CD14-positive monocyte (primary cell): ENCODE measurements at regions not wholly inside any gene's neighbourhood (a gene's known extent, or its start where the extent isn't known, plus 50 kb on each side); places are given as distances from the start of the nearest gene placed in this dataset.

Source experiments
- DNase-seq, 3 donors: peaks; one replicate each; pipeline ENCODE4 v3.0.0-alpha.2; 2011 to 2022
- H2AFZ ChIP-seq: 2 replicates; pipeline ENCODE4 v1.6.0; 2012; ENCODE audit warnings: mild to moderate bottlenecking, low read depth, low read length, inconsistent platforms; ENCODE audit not compliant: insufficient read depth, poor library complexity, severe bottlenecking
- H3K27ac ChIP-seq, 2 donors: 1 replicate in 1 of 2; 2 replicates in 1 of 2; pipeline ENCODE4 v1.5.1; 2012 to 2013; ENCODE audit warnings: low read length in 2 of 2, control low read depth in 1 of 2, inconsistent platforms in 1 of 2, low read depth in 1 of 2, mild to moderate bottlenecking in 1 of 2
- H3K27me3 ChIP-seq, 2 donors: one replicate each; pipeline versions ENCODE4 v1.6.0 to v1.6.1; 2011 to 2013; ENCODE audit warnings: low read length in 2 of 2; ENCODE audit not compliant: control insufficient read depth in 2 of 2, insufficient read depth in 2 of 2
- H3K36me3 ChIP-seq, 2 donors: replicated peaks in 1 of 2; 1 replicate in 1 of 2; 2 replicates in 1 of 2; pipeline versions ENCODE4 v1.5.1 to v1.6.1; 2012 to 2013; ENCODE audit warnings: low read length in 2 of 2, control low read depth in 1 of 2, inconsistent platforms in 1 of 2, mild to moderate bottlenecking in 1 of 2; ENCODE audit not compliant: insufficient read depth in 2 of 2, control insufficient read depth in 1 of 2
- H3K4me1 ChIP-seq, 2 donors: 1 replicate in 1 of 2; 2 replicates in 1 of 2; pipeline versions ENCODE4 v1.5.1 to v1.6.1; 2012 to 2013; ENCODE audit warnings: low read length in 2 of 2, control low read depth in 1 of 2, inconsistent platforms in 1 of 2, mild to moderate bottlenecking in 1 of 2, moderate library complexity in 1 of 2; ENCODE audit not compliant: insufficient read depth in 2 of 2, control insufficient read depth in 1 of 2
- H3K4me2 ChIP-seq: replicated peaks from 2 replicates; pipeline ENCODE3; 2012; ENCODE audit warnings: low read length, moderate library complexity, mild to moderate bottlenecking; ENCODE audit not compliant: poor library complexity, severe bottlenecking; ENCODE audit errors: extremely low read depth
- H3K4me3 ChIP-seq, 3 experiments: fragments of 200-600 bp in 1 of 3; sonication (generic) in 1 of 3; replicated peaks in 1 of 3; 1 replicate in 2 of 3; 2 replicates in 1 of 3; pipeline ENCODE4 v1.5.1; 2011 to 2013; ENCODE audit warnings: low read length in 3 of 3, mild to moderate bottlenecking in 3 of 3, control low read depth in 2 of 3, low read depth in 2 of 3, inconsistent platforms in 1 of 3, moderate library complexity in 1 of 3
- H3K79me2 ChIP-seq: 2 replicates; pipeline ENCODE4 v1.6.0; 2012; ENCODE audit warnings: mild to moderate bottlenecking, control low read depth, inconsistent platforms, low read length, moderate library complexity; ENCODE audit not compliant: insufficient read depth
- H3K9ac ChIP-seq: 2 replicates; pipeline ENCODE4 v1.6.0; 2017; ENCODE audit warnings: low read length, mild to moderate bottlenecking; ENCODE audit not compliant: insufficient read depth, poor library complexity, severe bottlenecking
- H3K9me3 ChIP-seq, 2 donors: replicated peaks in 1 of 2; 1 replicate in 1 of 2; 2 replicates in 1 of 2; pipeline versions ENCODE4 v1.5.1 to v1.6.1; 2012 to 2013; ENCODE audit warnings: low read length in 2 of 2, control low read depth in 1 of 2; ENCODE audit not compliant: control insufficient read depth in 1 of 2, insufficient read depth in 1 of 2
- H4K20me1 ChIP-seq: 2 replicates; pipeline ENCODE4 v1.6.0; 2012; ENCODE audit warnings: mild to moderate bottlenecking, low read length, control low read depth, moderate library complexity; ENCODE audit not compliant: insufficient read depth
- H3K27ac Mint-ChIP-seq, 7 donors: one replicate each; pipeline ENCODE4 v1.8.0; 2020; ENCODE audit warnings: mild to moderate bottlenecking in 7 of 7, mixed read lengths in 7 of 7, moderate library complexity in 6 of 7, inconsistent platforms in 2 of 7
- H3K27me3 Mint-ChIP-seq, 3 donors: one replicate each; pipeline ENCODE4 v1.8.0; 2021 to 2022; ENCODE audit warnings: low read depth in 3 of 3, mild to moderate bottlenecking in 3 of 3, mixed read lengths in 3 of 3, moderate library complexity in 3 of 3, inconsistent platforms in 1 of 3
- H3K36me3 Mint-ChIP-seq, 2 donors: one replicate each; pipeline ENCODE4 v1.8.0; 2020; ENCODE audit warnings: mixed read lengths in 2 of 2, inconsistent platforms in 1 of 2, mild to moderate bottlenecking in 1 of 2
- H3K4me1 Mint-ChIP-seq: one replicate; pipeline ENCODE4 v1.8.0; 2020; ENCODE audit warnings: mild to moderate bottlenecking, mixed read lengths
- H3K4me3 Mint-ChIP-seq, 2 donors: one replicate each; pipeline ENCODE4 v1.8.0; 2020; ENCODE audit warnings: mild to moderate bottlenecking in 2 of 2, mixed read lengths in 2 of 2, moderate library complexity in 1 of 2
- H3K9me3 Mint-ChIP-seq, 7 donors: one replicate each; pipeline ENCODE4 v1.8.0; 2020 to 2022; ENCODE audit warnings: mixed read lengths in 7 of 7, mild to moderate bottlenecking in 6 of 7, moderate library complexity in 6 of 7, inconsistent platforms in 2 of 7
- CTCF ChIP-seq: fragments of 200-600 bp; IDR thresholded peaks from one replicate; pipeline ENCODE4 v1.8.0; 2022; ENCODE audit warnings: antibody characterized with exemption, mild to moderate bottlenecking
- WGBS: methylation state at CpG from one replicate; pipeline ENCODE4 v1.1.5; 2013; ENCODE audit warnings: missing lambda C conversion rate; ENCODE audit not compliant: insufficient coverage; 5-methylcytosine and 5-hydroxymethylcytosine counted together
- intact Hi-C, 2 donors: fragments of 100-400 bp; cut with micrococcal nuclease; formaldehyde crosslinking; loops; one replicate each; pipeline versions ENCODE4 v1.15.0 to v1.15.1; 2023

- Histone ChIP-seq H3K9me3 (peaks cover 0 to 2% of the 10 kb centered on the region in 2 donors), H3K9ac (no peak overlapping the region), H2AFZ (no peak overlapping the region), H3K27me3 (no peaks in the 10 kb centered on the region), H3K36me3 (no peaks in the 10 kb centered on the region), H3K4me2 (no peak overlapping the region), H3K4me1 (no peaks in the 10 kb centered on the region), H4K20me1 (no peaks in the 10 kb centered on the region), H3K79me2 (no peaks in the 10 kb centered on the region), H3K27ac (no peak overlapping the region), H3K4me3 (no peak overlapping the region)
- peaks cover 2 to 12% (median 7%) of the 10 kb centered on the region in 7 donors for H3K9me3 Mint-ChIP-seq
- H3K36me3 Mint-ChIP-seq, result no peaks in the 10 kb centered on the region
- H3K4me1 Mint-ChIP-seq, result no peaks in the 10 kb centered on the region
- DNase-seq, result no peak
- peaks cover 0 to 1% (median 0%) of the 10 kb centered on the region in 3 donors for H3K27me3 Mint-ChIP-seq
- WGBS, result 90% methylated on average over 3 of the region's 3 CpGs
- intact Hi-C loops, result no loop called here
- H3K27ac Mint-ChIP-seq, result no peak overlapping the region
- no peak for TF ChIP-seq CTCF
- H3K4me3 Mint-ChIP-seq, result no peak overlapping the region
Measured at GRCh38 chr9:32171339-32171738, 213.1 kb upstream of the ACO1 start.

DNA sequence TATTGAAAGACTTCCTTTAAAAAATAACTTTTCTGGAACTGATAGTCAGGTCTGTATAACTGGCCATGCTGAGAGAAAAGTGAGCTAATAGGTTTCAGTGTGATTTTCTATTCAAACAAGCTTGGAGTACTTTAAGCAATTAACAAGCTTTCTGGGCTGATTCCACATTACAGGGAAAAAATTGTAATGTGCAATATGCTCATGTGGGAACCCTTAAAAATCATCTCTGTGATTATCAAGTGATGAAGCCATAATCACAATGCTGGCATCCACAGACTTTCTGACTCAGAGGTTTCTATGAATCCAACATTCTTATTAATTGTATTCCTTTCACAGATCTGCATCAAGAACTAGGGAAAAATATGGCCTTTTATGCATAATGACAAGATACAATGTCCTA is 212.2 kb upstream of the ACO1 start:
- no peak for TF ChIP-seq CTCF
- no peaks in the 10 kb centered on the region for H3K36me3 Mint-ChIP-seq
- no peaks in the 10 kb centered on the region for H3K27me3 ChIP-seq
- peaks cover 0 to 1% (median 0%) of the 10 kb centered on the region in 3 donors for H3K27me3 Mint-ChIP-seq
- no peaks in the 10 kb centered on the region for H4K20me1 ChIP-seq
- no peak overlapping the region for H3K4me2 ChIP-seq
- no peak overlapping the region for H3K27ac ChIP-seq
- no peak overlapping the region for H3K4me3 ChIP-seq
- no peaks in the 10 kb centered on the region for H3K36me3 ChIP-seq
- H3K27ac Mint-ChIP-seq, result no peak overlapping the region
- no peak for DNase-seq
- no peaks in the 10 kb centered on the region for H3K79me2 ChIP-seq
- no peak overlapping the region for H2AFZ ChIP-seq
- H3K4me1 ChIP-seq, result no peaks in the 10 kb centered on the region
- intact Hi-C loops, result no loop called here
- H3K4me1 Mint-ChIP-seq, result no peaks in the 10 kb centered on the region
- peaks cover 2 to 12% (median 7%) of the 10 kb centered on the region in 7 donors for H3K9me3 Mint-ChIP-seq
- H3K4me3 Mint-ChIP-seq, result no peak overlapping the region
- H3K9ac ChIP-seq, result no peak overlapping the region
- no peaks in the 10 kb centered on the region for H3K9me3 ChIP-seq
